HCT116 (cell line): ENCODE measurements at regions not wholly inside any gene's neighbourhood (a gene's known extent, or its start where the extent isn't known, plus 50 kb on each side); places are given as distances from the start of the nearest gene placed in this dataset.

ENCODE experiments used
- ATAC-seq: fragments of 200-7000 bp; cut with Tn5 transposase; 2 replicates; pipeline ENCODE4 v1.9.1; 2020; ENCODE audit warnings: mild to moderate bottlenecking, moderate library complexity
- BruUV-seq: library from RNA; stranded (reverse); fragments of 400-500 nt; replicated peaks from 2 replicates; lab custom pipeline; 2021; lab: Mats Ljungman, UMichigan
- CTCF ChIA-PET: fragments of 300-600 bp; sonication (Branson Sonifier 250); formaldehyde crosslinking; loops from one replicate; lab custom pipeline; 2021; ENCODE audit warnings: antibody characterized with exemption; lab: Charles Lee
- POLR2A ChIA-PET: fragments of 300-600, 350-600 bp; sonication (Branson Sonifier 250); formaldehyde crosslinking; loops from one replicate; lab custom pipeline; 2021; ENCODE audit warnings: antibody characterized with exemption; lab: Charles Lee
- RAD21 ChIA-PET, 2 experiments: fragments of 300-600 bp; sonication (Branson Sonifier 250); formaldehyde crosslinking; loops; one replicate each; lab custom pipeline; 2023; ENCODE audit warnings: low total read pairs in 2 of 2; ENCODE audit not compliant: uncharacterized antibody in 2 of 2, unreplicated experiment in 2 of 2, low non-redundant PET in 1 of 2; lab: Charles Lee
- DNase-seq: peaks from one replicate; pipeline ENCODE4 v3.0.0-alpha.2; 2010; ENCODE audit warnings: low read depth, low spot score
- H2AFZ ChIP-seq: fragments of 200-600 bp; shearing (Covaris generic), sonication (generic); 2 replicates; pipeline ENCODE4 v1.6.1; 2017; ENCODE audit warnings: low read depth, mixed run types, mixed read lengths, antibody characterized with exemption, low read length; ENCODE audit not compliant: poor library complexity, severe bottlenecking
- H3K27ac ChIP-seq: 2 replicates; pipeline ENCODE4 v1.5.1; 2012; ENCODE audit warnings: low read depth, low read length
- H3K27me3 ChIP-seq: fragments of 200-600 bp; sonication (generic); 2 replicates; pipeline ENCODE4 v1.6.1; 2016; ENCODE audit warnings: mixed run types, low read length, mixed read lengths; ENCODE audit not compliant: insufficient read depth
- H3K36me3 ChIP-seq, 2 experiments: fragments of 200-500 bp in 1 of 2; fragments of 200-600 bp in 1 of 2; sonication (Bioruptor generic) in 1 of 2; sonication (generic) in 1 of 2; 2 replicates each; pipeline versions ENCODE4 v1.5.1 to v1.6.1; 2014 to 2016; ENCODE audit warnings: low read length in 2 of 2, inconsistent platforms in 1 of 2, mixed read lengths in 1 of 2, mixed run types in 1 of 2; ENCODE audit not compliant: insufficient read depth in 2 of 2, control insufficient read depth in 1 of 2
- H3K4me1 ChIP-seq, 2 experiments: fragments of 200-600 bp in 1 of 2; sonication (generic) in 1 of 2; 2 replicates each; pipeline versions ENCODE4 v1.5.1 to v1.6.1; 2012 to 2017; ENCODE audit warnings: low read length in 2 of 2, inconsistent platforms in 1 of 2, mild to moderate bottlenecking in 1 of 2, mixed read lengths in 1 of 2, mixed run types in 1 of 2, moderate library complexity in 1 of 2; ENCODE audit not compliant: insufficient read depth in 2 of 2, control insufficient read depth in 1 of 2
- H3K4me2 ChIP-seq: fragments of 200-600 bp; sonication (generic); 2 replicates; pipeline ENCODE4 v1.6.1; 2017; ENCODE audit warnings: mixed run types, low read length, mixed read lengths
- H3K4me3 ChIP-seq, 2 experiments: fragments of 200-600 bp in 1 of 2; sonication (generic) in 1 of 2; replicated peaks in 1 of 2; 2 replicates each; pipeline ENCODE4 v1.5.1; 2011 to 2016; ENCODE audit warnings: low read length in 2 of 2, control low read depth in 1 of 2, low read depth in 1 of 2, mild to moderate bottlenecking in 1 of 2, mixed read lengths in 1 of 2, mixed run types in 1 of 2
- H3K79me2 ChIP-seq: fragments of 200-600 bp; sonication (generic); 2 replicates; pipeline ENCODE4 v1.6.1; 2017; ENCODE audit warnings: mild to moderate bottlenecking, mixed run types, low read length, moderate library complexity, mixed read lengths; ENCODE audit not compliant: insufficient read depth
- H3K9ac ChIP-seq: fragments of 200-600 bp; sonication (generic); 2 replicates; pipeline ENCODE4 v1.6.1; 2016; ENCODE audit warnings: low read length, mixed read lengths
- H3K9me2 ChIP-seq: fragments of 200-600 bp; sonication (generic), shearing (Covaris generic); 2 replicates; pipeline ENCODE4 v1.6.1; 2017; ENCODE audit warnings: mixed run types, mild to moderate bottlenecking, moderate library complexity; ENCODE audit not compliant: insufficient read depth
- H3K9me3 ChIP-seq, 2 experiments: fragments of 200-500 bp in 1 of 2; fragments of 200-600 bp in 1 of 2; sonication (Bioruptor generic) in 1 of 2; sonication (generic) in 1 of 2; 2 replicates each; pipeline ENCODE4 v1.6.1; 2014 to 2017; ENCODE audit warnings: low read length in 2 of 2, mixed read lengths in 2 of 2, inconsistent platforms in 1 of 2, low read depth in 1 of 2, mild to moderate bottlenecking in 1 of 2, mixed run types in 1 of 2, moderate library complexity in 1 of 2; ENCODE audit not compliant: control insufficient read depth in 1 of 2, insufficient read depth in 1 of 2
- H4K20me1 ChIP-seq: fragments of 200-600 bp; sonication (generic), shearing (Covaris generic); 2 replicates; pipeline ENCODE4 v1.6.1; 2017; ENCODE audit warnings: mixed run types, mild to moderate bottlenecking, moderate library complexity; ENCODE audit not compliant: insufficient read depth
- CEBPB ChIP-seq: IDR thresholded peaks from 2 replicates; pipeline ENCODE4 v1.6.1; 2012; ENCODE audit warnings: low read depth
- CTCF ChIP-seq, 3 experiments: fragments of 200-600 bp in 1 of 3; sonication (generic) in 1 of 3; IDR thresholded peaks in 2 of 3; conservative IDR thresholded peaks in 1 of 3; 2 replicates each; pipeline ENCODE4 v1.5.1; 2012 to 2017; ENCODE audit warnings: low read depth in 2 of 3, low read length in 2 of 3, antibody characterized with exemption in 1 of 3, borderline replicate concordance in 1 of 3, control low read depth in 1 of 3, mild to moderate bottlenecking in 1 of 3, mixed read lengths in 1 of 3, mixed run types in 1 of 3, moderate library complexity in 1 of 3; ENCODE audit not compliant: insufficient read depth in 1 of 3
- ELF1 ChIP-seq: IDR thresholded peaks from 2 replicates; pipeline ENCODE4 v1.6.1; 2012; ENCODE audit warnings: low read depth, borderline replicate concordance
- EZH2 ChIP-seq: fragments of 200-600 bp; sonication (generic); IDR thresholded peaks from 2 replicates; pipeline ENCODE4 v1.6.1; 2017; ENCODE audit warnings: antibody characterized with exemption, mixed run types
- EZH2phosphoT487 ChIP-seq: fragments of 200-600 bp; IDR thresholded peaks from 2 replicates; pipeline ENCODE4 v1.6.1; 2018; ENCODE audit warnings: antibody characterized with exemption, borderline replicate concordance
- POLR2A ChIP-seq: IDR thresholded peaks from 2 replicates; pipeline ENCODE4 v1.7.0; 2011; ENCODE audit warnings: borderline replicate concordance; ENCODE audit not compliant: insufficient read depth, insufficient read length; ENCODE audit errors: extremely low read depth
- RAD21 ChIP-seq: IDR thresholded peaks from 2 replicates; pipeline ENCODE4 v1.6.1; 2012; ENCODE audit warnings: low read depth, mild to moderate bottlenecking
- YY1 ChIP-seq: IDR thresholded peaks from 2 replicates; pipeline ENCODE4 v1.6.1; 2011; ENCODE audit warnings: low read length, low read depth, moderate library complexity, mild to moderate bottlenecking; ENCODE audit not compliant: insufficient replicate concordance; ENCODE audit errors: extremely low read depth
- ZNF274 ChIP-seq: fragments of 200-500 bp; sonication (Bioruptor generic); IDR thresholded peaks from 2 replicates; pipeline ENCODE4 v1.6.1; 2014; ENCODE audit warnings: mild to moderate bottlenecking, low read depth, low read length, inconsistent platforms
- intact Hi-C: fragments of 100-400 bp; cut with micrococcal nuclease; formaldehyde crosslinking; loops from 2 replicates; pipeline ENCODE4 v1.10.0; 2022

- H3K4me1 ChIP-seq: no peaks in the 10 kb centered on the region; a peak in 1 of 4 replicates
- H3K27ac ChIP-seq: no peak overlapping the region
- no peaks in the 10 kb centered on the region for H3K27me3 ChIP-seq
- no peaks in the 10 kb centered on the region for H4K20me1 ChIP-seq
- peaks cover 0 to 9% of the 10 kb centered on the region in 2 experiments; a peak in 2 of 4 replicates for H3K9me3 ChIP-seq
- no peak for DNase-seq
- BruUV-seq: no TSS peak
- ChIA-PET RAD21 (no interaction called here), CTCF (no interaction called here), POLR2A (no interaction called here)
- H3K4me3 ChIP-seq: no peak overlapping the region
- H3K79me2 ChIP-seq: no peaks in the 10 kb centered on the region
- intact Hi-C loops: no loop called here
- H3K9me2 ChIP-seq: no peaks in the 10 kb centered on the region
- ATAC-seq: no peak
- no peaks in the 10 kb centered on the region for H3K36me3 ChIP-seq
- TF ChIP-seq POLR2A (no peak), ELF1 (no peak), EZH2 (no peak), ZNF274 (no peak), CEBPB (no peak), YY1 (no peak), RAD21 (no peak), CTCF (IDR thresholded peaks at IDR 0.05 in 2 of 3, conservative IDR thresholded peaks at IDR 0.05 in 1 of 3; ENCODE audit: borderline replicate concordance in 1 of 3, insufficient read depth in 1 of 3, low read depth in 2 of 3, low read length in 2 of 3) (no peak), EZH2phosphoT487 (no peak)
- no peak overlapping the region for H3K4me2 ChIP-seq
- H3K9ac ChIP-seq: no peak overlapping the region
- no peak overlapping the region for H2AFZ ChIP-seq
These were observed 1400.4 kb downstream of the SUCLG1 start for GRCh38 chr2:83058683-83059082.
